IMR-90 (cell line): ENCODE measurements at regions not wholly inside any gene's neighbourhood (a gene's known extent, or its start where the extent isn't known, plus 50 kb on each side); places are given as distances from the start of the nearest gene placed in this dataset.

ENCODE experiments used
- ATAC-seq: fragments of 200-7000 bp; cut with Tn5 transposase; 2 replicates; pipeline ENCODE4 v1.9.1; 2020; ENCODE audit warnings: low read depth, mild to moderate bottlenecking, moderate library complexity
- BruUV-seq: library from RNA; stranded (reverse); fragments of 400-500 nt; replicated peaks from 2 replicates; lab custom pipeline; 2021; lab: Mats Ljungman, UMichigan
- CTCF ChIA-PET: fragments of 300-600 bp; formaldehyde crosslinking; extraction: SDS; loops from one replicate; lab custom pipeline; 2021; ENCODE audit warnings: antibody characterized with exemption; lab: Yijun Ruan, JAX
- POLR2A ChIA-PET: fragments of 300-600 bp; sonication (Branson Sonifier 250); formaldehyde crosslinking; loops from one replicate; lab custom pipeline; 2022; ENCODE audit warnings: antibody characterized with exemption; ENCODE audit not compliant: unreplicated experiment; lab: Charles Lee
- DNase-seq: peaks from one replicate; pipeline ENCODE4 v3.0.0; 2013
- H2AFZ ChIP-seq: replicated peaks from 2 replicates; pipeline ENCODE3; 2013; ENCODE audit warnings: low read length, mild to moderate bottlenecking; ENCODE audit not compliant: poor library complexity
- H2AK5ac ChIP-seq: 2 replicates; pipeline ENCODE4 v1.6.1; 2013; ENCODE audit warnings: low read depth, low read length, inconsistent platforms
- H2AK9ac ChIP-seq: replicated peaks from 2 replicates; pipeline ENCODE3; 2013; ENCODE audit warnings: mild to moderate bottlenecking, low read depth, low read length, moderate library complexity; ENCODE audit not compliant: poor library complexity
- H2BK120ac ChIP-seq: 2 replicates; pipeline ENCODE4 v1.6.1; 2013; ENCODE audit warnings: low read depth, low read length, inconsistent platforms
- H2BK15ac ChIP-seq: 3 replicates; pipeline ENCODE4 v1.6.1; 2013; ENCODE audit warnings: low read depth, low read length, inconsistent platforms
- H2BK20ac ChIP-seq: 2 replicates; pipeline ENCODE4 v1.6.1; 2013; ENCODE audit warnings: low read depth, mild to moderate bottlenecking, inconsistent platforms, low read length, moderate library complexity
- H2BK5ac ChIP-seq: 2 replicates; pipeline ENCODE4 v1.6.1; 2013; ENCODE audit warnings: mild to moderate bottlenecking, low read depth, low read length, inconsistent platforms; ENCODE audit not compliant: poor library complexity, severe bottlenecking
- H3K14ac ChIP-seq: replicated peaks from 2 replicates; pipeline ENCODE4 v1.6.1; 2013; ENCODE audit warnings: low read depth, low read length, inconsistent platforms
- H3K18ac ChIP-seq: 2 replicates; pipeline ENCODE4 v1.6.1; 2013; ENCODE audit warnings: low read depth, low read length, control low read depth
- H3K23ac ChIP-seq: 2 replicates; pipeline ENCODE4 v1.6.1; 2013; ENCODE audit warnings: low read depth, low read length, inconsistent platforms
- H3K27ac ChIP-seq: 2 replicates; pipeline ENCODE4 v1.5.1; 2013; ENCODE audit warnings: mild to moderate bottlenecking, control low read depth, low read length; ENCODE audit not compliant: insufficient read depth
- H3K27me3 ChIP-seq: 2 replicates; pipeline ENCODE4 v1.6.1; 2013; ENCODE audit warnings: low read length; ENCODE audit not compliant: control insufficient read depth, insufficient read depth
- H3K36me3 ChIP-seq: 2 replicates; pipeline ENCODE4 v1.6.1; 2013; ENCODE audit warnings: low read length, mixed read lengths; ENCODE audit not compliant: control insufficient read depth, insufficient read depth
- H3K4ac ChIP-seq: 2 replicates; pipeline ENCODE4 v1.6.1; 2013; ENCODE audit warnings: low read depth, low read length, inconsistent platforms
- H3K4me1 ChIP-seq: 2 replicates; pipeline ENCODE4 v1.6.1; 2013; ENCODE audit warnings: low read length, mixed read lengths; ENCODE audit not compliant: control insufficient read depth, insufficient read depth
- H3K4me2 ChIP-seq: 2 replicates; pipeline ENCODE4 v1.6.1; 2013; ENCODE audit warnings: low read depth, mild to moderate bottlenecking, control low read depth, low read length, moderate library complexity
- H3K4me3 ChIP-seq: 2 replicates; pipeline ENCODE4 v1.5.1; 2013; ENCODE audit warnings: low read depth, mild to moderate bottlenecking, control low read depth, low read length, moderate library complexity; ENCODE audit not compliant: insufficient read depth
- H3K56ac ChIP-seq: 2 replicates; pipeline ENCODE4 v1.6.1; 2013; ENCODE audit warnings: low read length, inconsistent platforms; ENCODE audit not compliant: insufficient read depth; ENCODE audit errors: extremely low read depth
- H3K79me1 ChIP-seq, 2 experiments: 2 replicates each; pipeline ENCODE4 v1.6.1; 2013; ENCODE audit warnings: low read length in 2 of 2, inconsistent platforms in 1 of 2, low read depth in 1 of 2
- H3K9ac ChIP-seq: 2 replicates; pipeline ENCODE4 v1.6.1; 2013; ENCODE audit warnings: low read depth, low read length, control low read depth
- H3K9me1 ChIP-seq: 2 replicates; pipeline ENCODE4 v1.6.1; 2013; ENCODE audit warnings: low read length, inconsistent platforms; ENCODE audit not compliant: insufficient read depth
- H3K9me3 ChIP-seq: 2 replicates; pipeline ENCODE4 v1.6.1; 2013; ENCODE audit warnings: low read length; ENCODE audit not compliant: control insufficient read depth, insufficient read depth
- H4K20me1 ChIP-seq: 2 replicates; pipeline ENCODE4 v1.6.1; 2013; ENCODE audit warnings: low read length, inconsistent platforms; ENCODE audit not compliant: insufficient read depth
- H4K5ac ChIP-seq: 2 replicates; pipeline ENCODE4 v1.6.1; 2013; ENCODE audit warnings: mild to moderate bottlenecking, low read depth, low read length, control low read depth
- H4K8ac ChIP-seq, 2 experiments: 2 replicates each; pipeline ENCODE4 v1.6.1; 2013; ENCODE audit warnings: low read depth in 2 of 2, low read length in 2 of 2, control low read depth in 1 of 2, inconsistent platforms in 1 of 2
- H4K91ac ChIP-seq: 2 replicates; pipeline ENCODE4 v1.6.1; 2013; ENCODE audit warnings: low read depth, low read length, inconsistent platforms; ENCODE audit not compliant: insufficient read depth
- ELK1 ChIP-seq: fragments of 150-350 bp; IDR thresholded peaks from 2 replicates; pipeline ENCODE4 v1.6.1; 2016; ENCODE audit warnings: low read depth, mild to moderate bottlenecking, low read length, moderate library complexity, borderline replicate concordance
- RAD21 ChIP-seq: IDR thresholded peaks from 2 replicates; pipeline ENCODE4 v1.6.1; 2012; ENCODE audit warnings: low read length, improper control_type of control experiment
- SMC3 ChIP-seq: fragments of 150-350 bp; IDR thresholded peaks from 2 replicates; pipeline ENCODE4 v1.6.1; 2016; ENCODE audit warnings: low read depth, mild to moderate bottlenecking, antibody characterized with exemption, low read length, moderate library complexity
- USF2 ChIP-seq: fragments of 150-350 bp; IDR thresholded peaks from 2 replicates; pipeline ENCODE4 v1.6.1; 2017; ENCODE audit warnings: mild to moderate bottlenecking, antibody characterized with exemption, low read length, low read depth
- WGBS, 2 experiments: methylation state at CpG; one replicate each; pipeline versions ENCODE4 v1.1.5 to v1.1.7; 2013; ENCODE audit warnings: missing lambda C conversion rate in 2 of 2; ENCODE audit not compliant: insufficient read length in 1 of 2; ENCODE audit errors: extremely low coverage in 2 of 2; 5-methylcytosine and 5-hydroxymethylcytosine counted together
- dilution Hi-C: fragments of 300-500 bp; cut with HindIII; formaldehyde crosslinking; loops from one replicate; pipeline ENCODE4 v1.14.3; 2018; ENCODE audit warnings: low sequenced_read_pairs; ENCODE audit not compliant: unreplicated experiment
- in situ Hi-C: fragments of 300-500 bp; cut with MboI; formaldehyde crosslinking; loops from 3 replicates; pipeline ENCODE4 v1.14.3; 2019; ENCODE audit warnings: low sequenced_read_pairs, inconsistent platforms, mixed read lengths
- intact Hi-C: fragments of 100-400 bp; cut with micrococcal nuclease; formaldehyde crosslinking; loops from 2 replicates; pipeline ENCODE4 v1.10.0; 2022

- H2BK20ac ChIP-seq = no peak overlapping the region
- no peak overlapping the region for H3K9ac ChIP-seq
- no peak overlapping the region for H3K18ac ChIP-seq
- ATAC-seq = no peak
- no peaks in the 10 kb centered on the region for H3K4me1 ChIP-seq
- H2BK15ac ChIP-seq = no peak overlapping the region
- TF ChIP-seq RAD21 (no peak), USF2 (no peak), ELK1 (no peak), SMC3 (no peak)
- H3K56ac ChIP-seq = no peak overlapping the region
- no peaks in the 10 kb centered on the region for H3K27me3 ChIP-seq
- H4K91ac ChIP-seq = no peak overlapping the region
- no peak overlapping the region for H3K4me2 ChIP-seq
- BruUV-seq = no TSS peak
- H3K23ac ChIP-seq = no peak overlapping the region
- no peaks in the 10 kb centered on the region for H3K9me1 ChIP-seq
- H2AK9ac ChIP-seq = no peak overlapping the region
- H3K4me3 ChIP-seq = no peak overlapping the region
- H3K14ac ChIP-seq = no peak overlapping the region
- no peak overlapping the region for H3K27ac ChIP-seq
- CTCF ChIA-PET = interaction anchor here (0.7 kb wide), 1 partner anchor 16 kb away, joined by 3 read pairs; no protein-coding TSS in a partner anchor
- POLR2A ChIA-PET = no interaction called here
- no peak overlapping the region for H2BK5ac ChIP-seq
- H3K4ac ChIP-seq = no peak overlapping the region
- no peak overlapping the region for H2BK120ac ChIP-seq
- no peaks in the 10 kb centered on the region for H3K79me1 ChIP-seq
- no peaks in the 10 kb centered on the region for H4K20me1 ChIP-seq
- H3K9me3 ChIP-seq = peaks cover 10% of the 10 kb centered on the region; the same call in 1 of the 2 replicates
- no peak overlapping the region for H2AFZ ChIP-seq
- no peak overlapping the region for H2AK5ac ChIP-seq
- H4K5ac ChIP-seq = no peak overlapping the region
- dilution Hi-C loops = no loop called here
- H3K36me3 ChIP-seq = no peaks in the 10 kb centered on the region
- no CpG with 5 or more reads among the region's 3 CpGs for WGBS, 2 experiments
- in situ Hi-C loops = no loop called here
- DNase-seq = no peak
- intact Hi-C loops = no loop called here
- no peak overlapping the region for H4K8ac ChIP-seq
Measured at GRCh38 chr10:129405389-129405788, 61.7 kb upstream of the MGMT start.
